Stimulated activated CD4-positive, alpha-beta T cell treated with anti-CD3 and anti-CD28 coated beads, Interleukin-15, amount 100 ng/mL, for 1 hour (primary cell): ENCODE measurements at regions not wholly inside any gene's neighbourhood (a gene's known extent, or its start where the extent isn't known, plus 50 kb on each side); places are given as distances from the start of the nearest gene placed in this dataset.

Source experiments
- DNase-seq, 2 donors: peaks; one replicate each; pipeline ENCODE4 v3.0.0-alpha.2; 2020; ENCODE audit warnings: low read depth in 1 of 2, low spot score in 1 of 2

DNA sequence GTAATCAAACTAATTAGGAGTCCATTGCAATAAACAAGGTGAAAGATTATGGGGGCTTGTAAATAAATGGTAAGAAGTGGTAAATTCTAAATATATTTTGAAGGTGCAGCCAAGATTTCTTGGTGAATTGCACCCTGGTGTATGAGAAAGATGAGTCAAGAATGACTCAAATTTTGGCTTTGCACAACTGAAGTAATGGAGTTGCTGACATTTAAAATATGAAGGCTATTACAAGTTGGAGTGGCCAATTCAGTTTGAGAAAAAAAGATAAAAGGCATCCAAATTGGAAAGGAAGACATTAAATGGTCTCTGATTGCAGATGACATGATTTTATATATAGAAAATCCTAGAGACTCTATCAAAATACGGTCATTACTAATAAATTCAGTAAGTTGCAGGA lies 2330.6 kb downstream of the MAT2B start:
- no peak for DNase-seq

DNA sequence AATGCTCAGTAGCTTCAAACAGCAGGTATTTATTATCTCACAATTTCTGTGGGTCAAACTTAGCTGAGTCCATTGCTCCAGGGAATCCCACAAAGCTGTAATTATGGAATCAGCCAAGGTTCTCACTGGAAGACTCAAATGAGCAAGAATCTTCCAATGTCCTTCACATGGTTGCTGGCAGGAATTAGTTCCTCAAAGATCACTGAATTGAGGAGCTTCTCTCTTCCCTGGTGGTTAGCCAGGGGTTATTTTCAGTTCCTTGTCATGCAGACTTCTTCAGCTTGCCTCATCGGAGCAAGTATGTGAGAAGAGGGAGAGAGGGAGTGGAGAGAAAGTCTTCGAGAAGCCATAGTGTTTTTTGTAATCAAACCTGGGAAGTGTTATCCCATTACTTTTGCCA lies 2331.9 kb downstream of the MAT2B start:
- no peak for DNase-seq

DNA sequence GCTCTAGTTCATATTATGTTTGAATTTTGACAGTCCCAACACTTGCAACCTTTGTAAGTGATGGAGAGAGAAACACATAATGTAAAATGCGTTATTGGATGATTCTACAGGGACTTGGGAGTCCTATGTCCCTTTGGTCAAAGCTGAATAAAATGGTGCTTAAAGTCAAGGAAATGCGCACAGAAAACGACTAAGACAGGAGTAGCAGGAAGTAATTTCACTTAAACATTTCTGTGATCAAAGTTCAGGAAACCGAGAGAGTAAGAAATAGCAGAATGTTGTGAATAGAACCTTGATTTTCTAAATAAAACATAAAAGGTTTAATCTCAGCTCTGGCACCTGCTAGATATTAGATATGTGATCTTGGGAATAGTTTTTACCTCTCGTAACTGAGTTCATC lies 2339.2 kb downstream of the MAT2B start:
- DNase-seq = no peak

DNA sequence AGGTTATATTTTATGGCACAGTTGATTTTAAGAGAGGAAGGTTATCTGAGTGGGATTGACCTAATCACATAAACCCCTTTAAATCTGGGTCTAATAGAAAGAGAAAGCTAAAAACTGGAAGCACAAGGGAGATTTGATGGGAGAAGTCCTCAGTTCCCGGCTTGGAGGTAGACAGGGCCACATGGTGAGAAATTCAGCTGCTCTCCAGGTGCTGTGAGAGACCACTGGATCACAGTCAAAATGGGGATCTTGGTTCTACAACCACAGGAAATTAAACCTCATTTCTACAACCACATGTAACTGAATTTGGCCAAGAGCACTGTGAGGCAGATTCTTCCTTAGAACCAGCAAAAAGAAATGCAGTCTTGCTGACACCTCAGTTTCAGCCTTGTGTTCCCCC lies 2352.7 kb downstream of the MAT2B start:
- no peak for DNase-seq

DNA sequence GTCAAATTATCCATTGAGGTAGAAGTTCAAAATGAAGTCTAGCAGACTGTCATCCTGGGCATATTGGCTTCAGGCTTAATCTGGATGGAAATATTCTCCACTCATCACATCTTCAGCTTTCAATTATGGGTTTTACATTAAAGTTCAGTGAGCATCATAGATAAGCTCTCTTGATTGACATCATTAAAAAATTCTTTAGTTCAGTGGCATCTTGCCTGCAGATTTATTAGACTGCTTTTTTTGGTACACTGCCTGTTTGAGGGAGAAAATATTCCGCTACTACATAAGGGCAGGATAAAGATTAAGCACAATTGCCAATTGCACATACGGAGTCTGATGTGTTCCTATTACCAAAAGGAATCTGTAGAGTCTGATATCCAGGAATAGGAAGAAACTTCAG lies 2353.8 kb downstream of the MAT2B start:
- no peak for DNase-seq

DNA sequence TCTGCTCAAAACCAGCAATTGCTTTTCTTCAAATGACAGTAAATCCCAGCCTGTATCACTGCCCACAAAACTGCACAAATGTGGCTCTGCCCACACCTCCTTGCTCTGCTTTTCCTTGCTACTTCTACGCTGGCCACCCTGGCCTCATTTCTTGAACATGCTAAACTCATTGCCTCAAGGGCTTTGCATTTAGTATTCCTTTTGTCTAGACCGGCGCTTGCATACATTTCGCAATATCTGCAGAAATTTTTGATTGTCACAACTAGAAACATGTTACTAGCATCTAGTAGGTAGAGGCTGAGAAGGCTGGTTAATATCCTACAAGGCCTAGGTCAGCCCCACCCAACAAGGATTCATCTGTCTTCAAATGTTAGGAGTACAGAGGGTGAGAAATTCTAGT lies 2357.8 kb downstream of the MAT2B start:
- DNase-seq = no peak

DNA sequence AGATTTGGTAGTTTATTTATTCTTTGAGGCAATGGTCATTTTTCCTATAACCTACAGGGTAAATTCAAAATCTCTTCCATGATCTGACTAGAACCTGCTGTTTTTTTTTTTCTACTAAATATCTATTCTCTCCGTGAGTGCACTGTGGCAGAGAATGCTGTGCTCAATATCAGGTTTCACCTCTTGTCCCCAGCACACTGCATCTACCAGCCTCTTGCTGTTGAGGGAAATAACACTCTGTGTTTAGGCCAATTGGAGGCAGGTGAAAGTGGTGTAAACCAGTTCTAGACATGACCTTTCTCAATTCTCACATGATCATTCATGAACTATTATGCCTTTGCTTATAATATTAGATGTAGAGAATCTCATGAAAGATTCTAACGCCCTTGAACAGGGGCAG lies 2365.9 kb downstream of the MAT2B start:
- DNase-seq = no peak

DNA sequence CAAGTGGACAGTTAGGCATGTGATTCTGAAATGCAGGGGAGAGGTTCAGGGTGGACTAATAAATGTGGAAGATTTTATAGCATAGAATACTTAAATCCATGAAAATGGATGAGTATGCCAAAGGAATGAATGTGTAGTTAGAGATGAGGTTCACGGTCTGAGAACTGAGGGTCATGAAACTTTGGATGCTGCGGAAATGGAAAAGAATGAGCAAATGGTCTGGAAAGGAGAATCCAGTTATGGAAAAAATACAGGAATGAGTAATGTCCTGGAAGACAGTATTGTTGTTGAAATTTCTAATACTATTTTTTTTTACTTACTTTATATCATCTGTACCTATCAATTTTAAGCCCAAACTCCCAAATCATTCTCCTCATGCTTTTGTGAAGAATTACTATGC lies 2369.4 kb downstream of the MAT2B start:
- no peak for DNase-seq

DNA sequence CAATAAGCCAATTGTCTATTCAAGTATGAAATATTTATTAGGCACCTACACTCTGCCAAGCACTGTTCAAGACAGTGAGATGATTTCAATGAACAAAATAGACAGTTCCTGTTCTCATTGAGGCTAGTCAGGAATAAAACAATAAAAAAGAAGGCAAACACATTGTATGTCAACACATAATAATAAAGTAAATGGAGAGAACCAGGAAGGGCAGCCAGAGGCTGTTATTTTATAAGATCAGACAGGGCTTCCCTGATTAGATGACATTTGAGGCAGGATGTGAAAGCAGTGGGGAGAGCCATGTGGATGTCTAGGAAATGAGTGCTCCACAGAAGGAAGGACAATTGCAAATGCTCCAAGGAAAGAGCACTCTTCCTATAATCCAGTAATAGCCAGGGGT lies 2371.1 kb downstream of the MAT2B start:
- DNase-seq = no peak

DNA sequence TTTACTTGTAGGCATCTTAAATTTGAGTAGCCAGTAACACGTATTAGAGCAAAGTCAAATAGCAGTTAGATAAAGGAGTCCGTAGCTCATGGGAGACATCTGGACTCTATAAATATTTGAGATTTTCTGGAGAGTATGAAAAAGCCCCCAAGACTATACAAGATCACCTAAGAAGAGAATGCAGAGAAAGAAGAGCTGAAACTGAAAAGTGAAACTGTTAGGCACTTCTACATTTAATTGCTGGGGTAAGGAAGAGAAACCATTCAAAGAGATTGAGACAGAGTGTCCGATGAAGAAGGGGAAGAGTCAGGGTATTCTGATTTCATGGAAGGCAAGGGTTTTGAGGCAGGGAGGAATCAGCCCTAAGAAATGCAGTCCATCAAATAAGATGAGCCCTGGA lies 2372.1 kb downstream of the MAT2B start:
- no peak for DNase-seq

DNA sequence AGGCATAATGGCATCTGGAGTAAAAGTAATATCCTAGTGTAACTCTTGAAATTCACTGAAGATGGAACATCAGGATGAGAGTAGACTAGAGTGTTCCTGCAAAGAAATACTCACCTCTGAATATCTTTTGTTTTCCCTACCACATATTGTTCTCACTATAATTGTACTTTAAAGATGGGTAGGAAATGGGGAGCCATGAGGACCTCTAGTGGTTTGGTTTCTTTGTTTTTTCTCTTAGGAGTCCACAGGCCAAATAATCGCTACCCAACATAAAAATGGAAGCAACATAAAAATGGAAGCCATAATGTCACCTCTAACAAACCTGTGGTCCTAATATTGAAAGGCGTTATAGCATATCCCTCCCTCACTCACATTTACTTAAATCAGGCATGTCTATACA lies 2375.8 kb downstream of the MAT2B start:
- no peak for DNase-seq

DNA sequence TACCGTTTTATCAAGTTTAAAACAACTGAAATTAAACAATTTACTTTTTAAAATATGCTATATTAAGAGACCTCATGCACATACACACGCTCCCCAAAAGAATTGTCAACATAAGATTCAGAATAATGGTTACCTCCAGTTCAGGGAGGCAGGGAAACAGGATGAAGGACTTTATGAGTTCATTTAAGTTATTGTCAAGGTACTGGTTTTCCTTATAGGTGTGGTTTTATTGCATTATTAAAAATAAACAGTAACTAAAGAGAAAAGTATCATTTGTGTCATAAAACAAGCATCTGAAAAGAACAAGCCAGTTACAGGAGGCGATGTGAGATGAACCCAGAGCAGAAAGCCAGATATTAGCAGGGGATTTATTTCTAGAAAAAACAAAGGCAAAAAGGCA lies 2376.7 kb downstream of the MAT2B start:
- DNase-seq = no peak

DNA sequence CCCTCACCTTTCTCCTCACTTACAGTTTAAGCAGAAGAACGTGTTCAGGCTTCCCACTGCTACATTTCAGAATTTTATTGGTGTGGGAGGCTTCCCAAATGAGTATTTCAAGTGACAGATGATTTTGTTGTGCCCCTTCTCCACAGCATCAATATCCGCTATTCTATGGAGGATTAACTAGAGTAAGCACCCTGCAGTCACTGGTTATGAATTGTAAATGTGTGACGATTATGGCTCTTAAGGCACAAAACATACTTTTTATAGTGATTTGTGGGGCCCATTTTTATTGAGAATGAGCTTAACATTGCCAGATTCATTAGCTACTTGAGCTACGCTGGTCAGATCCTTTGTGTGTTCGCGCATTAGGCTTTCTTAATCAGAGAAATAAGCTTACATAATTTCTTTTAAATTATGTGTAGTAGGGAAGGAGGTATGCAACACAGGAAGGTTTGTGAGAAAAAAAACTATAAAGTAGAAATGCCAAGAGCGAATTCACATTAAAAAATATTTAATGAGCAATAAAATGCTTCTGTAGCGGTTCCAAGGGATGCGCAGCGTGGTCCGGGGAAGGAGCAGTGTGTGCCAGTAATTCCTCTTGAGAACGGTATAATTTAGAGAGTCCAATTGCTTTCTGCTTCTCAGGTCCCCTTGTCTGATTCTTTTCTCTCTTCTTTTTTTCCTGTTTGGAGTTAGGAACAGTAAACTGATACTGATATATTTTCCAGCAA lies 2380.4 kb downstream of the MAT2B start:
- DNase-seq = no peak

DNA sequence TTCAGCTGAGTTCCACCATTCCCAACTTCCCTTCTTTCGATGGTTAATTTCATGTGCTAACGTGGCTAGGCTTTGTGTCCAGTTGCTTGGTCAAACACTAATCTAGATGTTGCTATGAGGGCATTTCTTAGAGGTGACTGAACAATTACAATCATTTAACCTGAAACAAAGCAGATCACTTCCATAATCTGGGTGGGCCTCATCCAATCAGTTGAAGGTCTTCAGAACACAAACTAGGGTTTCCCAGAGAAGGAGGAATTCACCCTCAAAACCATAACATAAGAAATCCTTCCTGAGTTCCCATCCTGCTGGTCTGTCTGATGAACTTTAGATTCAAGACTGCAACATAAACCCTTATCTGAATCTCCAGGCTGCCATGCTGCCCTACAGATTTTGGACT lies 2381.7 kb downstream of the MAT2B start:
- no peak for DNase-seq

DNA sequence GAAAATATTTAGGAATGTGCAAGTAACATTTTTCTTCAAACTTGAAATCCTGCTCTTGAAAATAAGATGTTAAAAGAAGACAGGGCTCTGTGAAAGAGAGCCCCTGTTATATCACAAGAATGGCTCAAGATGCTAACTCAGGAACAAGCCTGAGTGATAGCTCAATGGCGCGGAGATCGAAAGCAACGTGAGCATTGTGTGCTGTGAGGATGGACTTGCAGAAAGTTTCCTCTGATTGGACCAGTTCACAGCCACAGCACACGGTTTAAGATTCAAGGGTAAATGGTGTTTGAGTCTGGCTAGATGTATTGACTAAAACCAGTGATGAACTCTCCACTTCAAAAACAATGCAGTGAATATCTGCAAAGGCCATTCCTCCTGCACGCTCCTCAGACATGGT lies 2387.0 kb downstream of the MAT2B start:
- no peak for DNase-seq

DNA sequence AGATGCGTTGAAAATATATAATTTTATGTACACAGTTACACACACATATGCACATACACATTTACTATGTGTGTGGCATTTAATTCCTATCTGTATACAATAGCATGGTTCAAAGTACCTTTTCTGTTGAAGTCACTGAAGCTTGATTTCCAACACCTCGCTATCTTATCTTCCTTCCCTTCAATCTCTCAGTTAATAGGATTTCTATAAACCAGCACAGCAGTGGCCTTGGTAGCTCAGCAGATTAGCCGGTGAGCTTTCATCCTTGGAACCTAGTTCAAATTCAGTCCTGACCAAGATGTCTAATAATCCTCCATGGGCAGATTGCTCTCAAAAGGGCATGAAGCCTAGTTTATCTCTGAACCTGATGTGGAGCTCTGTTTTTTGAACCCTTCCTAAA lies 2389.5 kb downstream of the MAT2B start:
- DNase-seq = no peak

DNA sequence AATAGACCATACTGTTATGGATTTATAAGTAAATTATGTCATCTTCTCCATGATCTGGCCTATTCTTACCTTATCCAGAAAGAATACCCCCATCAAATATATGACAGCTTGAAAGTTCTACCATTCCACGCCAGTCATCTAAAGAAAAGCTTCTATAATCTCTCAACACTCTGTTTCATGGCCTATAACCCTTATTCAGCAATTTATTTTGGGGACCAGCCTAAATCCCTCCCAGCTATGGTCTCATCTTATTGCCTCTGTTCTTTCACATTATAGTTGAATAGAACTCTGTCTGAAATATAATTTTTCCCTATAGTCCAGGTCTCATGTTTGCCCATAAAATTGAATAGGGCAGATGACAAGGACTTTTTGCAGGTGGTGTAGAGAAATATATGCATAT lies 2387.6 kb upstream of the WWC1 start:
- no peak for DNase-seq

DNA sequence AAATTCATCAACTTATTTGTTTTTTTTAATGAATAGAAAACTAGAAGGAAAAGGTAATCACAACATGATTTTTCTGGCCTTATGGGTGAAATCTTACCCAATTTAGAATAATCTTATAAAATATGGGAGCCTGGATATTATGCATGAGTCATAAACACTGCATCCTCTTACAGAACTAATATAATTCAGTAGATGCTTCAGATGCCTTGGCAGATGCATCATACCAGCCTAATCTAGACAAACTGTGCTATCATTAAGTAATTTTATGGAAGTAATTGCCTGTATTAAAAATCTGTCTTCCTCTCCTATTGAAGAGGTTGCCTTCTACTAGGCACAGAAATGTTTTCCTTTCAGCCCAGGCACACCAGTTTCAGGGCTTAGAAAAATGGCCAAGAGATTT lies 2384.6 kb upstream of the WWC1 start:
- no peak for DNase-seq

DNA sequence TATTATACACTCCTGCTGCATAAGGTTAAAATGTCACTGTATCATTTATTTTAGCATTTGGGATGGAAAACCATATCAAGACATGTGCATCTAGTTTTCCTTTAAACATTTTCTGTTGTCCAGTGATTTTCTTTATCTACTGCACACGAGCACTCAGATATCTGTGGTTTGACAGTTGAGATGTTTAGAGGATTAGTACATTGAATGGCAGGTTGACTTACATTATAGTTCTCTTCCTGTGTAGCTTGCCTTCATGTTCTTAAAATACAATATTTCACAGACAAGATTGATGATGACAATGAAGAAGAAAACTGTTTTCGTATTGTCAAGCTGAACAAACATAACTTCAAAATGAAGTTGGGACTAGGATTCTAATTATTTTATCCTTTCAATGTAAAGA lies 2378.4 kb upstream of the WWC1 start:
- no peak for DNase-seq

DNA sequence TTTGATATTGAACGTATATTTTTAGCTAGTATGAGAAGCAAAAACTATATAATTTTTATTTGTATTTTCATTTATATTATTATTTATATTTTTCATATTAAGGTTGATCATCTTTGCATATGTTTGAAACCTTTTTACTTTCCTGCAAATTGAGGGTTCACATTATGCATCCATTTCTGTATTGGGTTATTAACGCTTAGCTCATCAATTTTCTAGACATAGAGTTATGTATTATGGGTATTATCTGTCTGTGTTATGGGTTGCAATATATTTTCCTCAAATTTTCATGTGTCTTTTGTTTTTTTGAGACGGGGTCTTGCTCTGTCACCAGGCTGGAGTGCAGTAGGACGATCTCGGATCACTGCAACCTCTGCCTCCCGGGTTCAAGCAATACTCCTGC lies 2377.0 kb upstream of the WWC1 start:
- no peak for DNase-seq

DNA sequence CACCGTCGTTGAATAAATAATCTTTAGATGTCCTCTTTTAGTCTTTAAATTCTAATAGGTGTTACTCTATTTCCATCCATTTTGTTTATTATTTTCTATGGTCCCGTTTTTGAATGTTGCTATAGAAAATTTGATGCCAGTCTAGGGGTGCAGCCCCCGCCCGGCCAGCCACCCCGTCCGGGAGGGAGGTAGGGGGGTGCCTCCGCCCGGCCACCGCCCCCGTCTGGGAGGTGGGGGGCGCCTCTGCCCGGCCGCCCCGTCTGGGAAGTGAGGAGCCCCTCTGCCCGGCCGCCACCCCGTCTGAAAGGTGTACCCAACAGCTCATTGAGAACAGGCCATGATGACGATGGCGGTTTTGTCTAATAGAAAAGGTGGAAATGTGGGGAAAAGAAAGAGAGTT lies 2372.2 kb upstream of the WWC1 start:
- DNase-seq = no peak

DNA sequence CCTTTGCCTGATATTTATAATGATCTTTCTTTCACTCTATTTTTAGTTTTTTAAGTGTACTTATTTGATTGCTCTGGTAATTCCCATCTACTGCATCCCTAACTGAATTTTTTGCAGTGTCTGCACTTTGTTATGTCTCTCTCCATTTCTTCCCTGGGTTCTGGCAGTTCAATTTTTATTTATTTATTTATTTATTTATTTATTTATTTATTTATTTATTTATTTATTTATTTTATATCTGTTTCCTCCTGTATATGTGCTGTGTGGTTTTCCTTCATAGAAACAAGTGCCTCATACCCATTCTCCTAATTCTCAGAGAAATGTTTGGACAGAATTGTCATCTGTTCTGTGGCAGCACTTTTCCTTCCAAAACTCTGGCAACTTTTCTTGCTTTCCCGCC lies 2370.8 kb upstream of the WWC1 start:
- no peak for DNase-seq

DNA sequence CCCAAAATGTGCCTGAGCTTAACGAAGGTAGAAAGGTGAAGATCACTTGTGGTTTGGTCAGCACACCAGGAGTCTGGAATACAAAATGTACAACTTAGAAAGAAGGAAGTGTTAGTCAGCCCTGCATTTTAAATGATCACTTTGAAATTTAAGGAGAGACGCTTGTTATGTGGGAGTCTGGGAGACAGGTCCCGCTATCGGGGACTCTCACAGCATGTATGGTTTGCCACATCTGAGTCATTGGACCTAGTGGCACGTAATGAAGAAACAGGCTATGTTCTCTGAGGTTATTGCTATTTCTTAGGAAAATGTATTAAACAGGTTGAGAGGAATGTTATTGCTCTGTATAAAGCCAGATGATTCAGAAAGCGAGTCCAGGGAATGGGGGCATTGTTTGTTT lies 2362.5 kb upstream of the WWC1 start:
- no peak for DNase-seq

DNA sequence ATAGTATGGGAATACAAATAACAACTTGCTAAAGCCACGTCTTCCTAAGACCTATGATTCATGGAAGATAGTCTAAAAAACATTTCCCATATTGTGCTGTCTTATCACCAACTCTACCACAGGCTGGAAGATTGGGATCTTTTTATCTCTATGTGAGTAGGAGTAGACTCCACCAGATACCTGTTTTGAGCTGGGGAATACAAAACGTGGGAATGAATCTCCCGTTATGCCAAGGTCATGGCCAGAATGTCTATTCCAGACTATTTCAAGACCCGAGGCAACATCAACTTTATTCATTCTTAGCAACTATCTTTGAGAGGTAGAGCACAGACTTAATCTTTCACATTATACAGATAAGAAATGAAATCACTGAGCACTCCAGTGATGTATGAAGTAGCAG lies 2350.9 kb upstream of the WWC1 start:
- no peak for DNase-seq
